WTC11 (cell line): ENCODE measurements at regions not wholly inside any gene's neighbourhood (a gene's known extent, or its start where the extent isn't known, plus 50 kb on each side); places are given as distances from the start of the nearest gene placed in this dataset.

Source experiments
- ATAC-seq: fragments of 200-7000 bp; cut with Tn5 transposase; 2 replicates; pipeline ENCODE4 v1.10.0; 2021; ENCODE audit warnings: mild to moderate bottlenecking, moderate library complexity
- CTCF ChIA-PET: fragments of 300-600 bp; sonication (Branson Sonifier 250); formaldehyde crosslinking; loops from one replicate; lab custom pipeline; 2021; ENCODE audit warnings: antibody characterized with exemption; lab: Charles Lee
- POLR2A ChIA-PET: fragments of 350-600 bp; sonication (Branson Sonifier 250); formaldehyde crosslinking; loops from one replicate; lab custom pipeline; 2021; ENCODE audit warnings: antibody characterized with exemption; lab: Charles Lee
- DNase-seq: peaks from one replicate; pipeline ENCODE4 v3.0.0; 2021; ENCODE audit warnings: low spot score
- H3K27ac Mint-ChIP-seq: 2 replicates; pipeline ENCODE4 v1.8.0; 2021; ENCODE audit warnings: mixed read lengths
- H3K27me3 Mint-ChIP-seq: 2 replicates; pipeline ENCODE4 v1.8.0; 2021; ENCODE audit warnings: low read depth, mild to moderate bottlenecking, moderate library complexity, mixed read lengths
- H3K36me3 Mint-ChIP-seq: 2 replicates; pipeline ENCODE4 v1.8.0; 2021; ENCODE audit warnings: mixed read lengths
- H3K4me1 Mint-ChIP-seq: 2 replicates; pipeline ENCODE4 v1.8.0; 2022; ENCODE audit warnings: mixed read lengths
- H3K4me3 Mint-ChIP-seq: 2 replicates; pipeline ENCODE4 v1.8.0; 2021; ENCODE audit warnings: mild to moderate bottlenecking, moderate library complexity, mixed read lengths
- H3K9me3 Mint-ChIP-seq: 2 replicates; pipeline ENCODE4 v1.8.0; 2021; ENCODE audit warnings: mixed read lengths
- AFF4 ChIP-seq: sonication (generic); formaldehyde crosslinking; IDR thresholded peaks from 2 replicates; pipeline ENCODE4 v1.8.1; 2023; ENCODE audit warnings: mild to moderate bottlenecking, missing genetic modification reagents, borderline replicate concordance
- CREB1 ChIP-seq: sonication (generic); formaldehyde crosslinking; IDR thresholded peaks from 2 replicates; pipeline ENCODE4 v1.8.0; 2023; ENCODE audit warnings: mild to moderate bottlenecking, missing genetic modification reagents
- CREM ChIP-seq: sonication (generic); formaldehyde crosslinking; IDR thresholded peaks from 2 replicates; pipeline ENCODE4 v1.8.1; 2022; ENCODE audit warnings: mild to moderate bottlenecking, missing genetic modification reagents, moderate library complexity
- E2F1 ChIP-seq: sonication (generic); formaldehyde crosslinking; IDR thresholded peaks from 2 replicates; pipeline ENCODE4 v1.8.0; 2022; ENCODE audit warnings: mild to moderate bottlenecking, missing genetic modification reagents
- ESRRA ChIP-seq: sonication (generic); formaldehyde crosslinking; IDR thresholded peaks from 2 replicates; pipeline ENCODE4 v1.8.1; 2022; ENCODE audit warnings: mild to moderate bottlenecking, missing genetic modification reagents, borderline replicate concordance
- FOXJ3 ChIP-seq: sonication (generic); formaldehyde crosslinking; IDR thresholded peaks from 2 replicates; pipeline ENCODE4 v1.9.0; 2021; ENCODE audit warnings: missing genetic modification reagents, mild to moderate bottlenecking, borderline replicate concordance
- FOXP4 ChIP-seq: sonication (generic); formaldehyde crosslinking; IDR thresholded peaks from 2 replicates; pipeline ENCODE4 v1.8.0; 2022; ENCODE audit warnings: mild to moderate bottlenecking, missing genetic modification reagents
- IRF2 ChIP-seq: sonication (generic); formaldehyde crosslinking; IDR thresholded peaks from 2 replicates; pipeline ENCODE4 v1.8.0; 2022; ENCODE audit warnings: low read depth, missing genetic modification reagents, borderline replicate concordance
- KAT7 ChIP-seq: sonication (generic); formaldehyde crosslinking; IDR thresholded peaks from 2 replicates; pipeline ENCODE4 v1.8.1; 2023; ENCODE audit warnings: missing genetic modification reagents, mild to moderate bottlenecking, borderline replicate concordance
- NFYB ChIP-seq: sonication (generic); formaldehyde crosslinking; conservative IDR thresholded peaks from 2 replicates; pipeline ENCODE4 v1.8.0; 2022; ENCODE audit warnings: low read depth, missing genetic modification reagents
- NR3C1 ChIP-seq: sonication (generic); formaldehyde crosslinking; conservative IDR thresholded peaks from 2 replicates; pipeline ENCODE4 v1.8.1; 2023; ENCODE audit warnings: low read depth, mild to moderate bottlenecking, missing genetic modification reagents
- RORB ChIP-seq: fragments of 250-450 bp; sonication (Bioruptor Pico); IDR thresholded peaks from 2 replicates; pipeline ENCODE4 v1.9.0; 2021; ENCODE audit warnings: mild to moderate bottlenecking
- TCF7 ChIP-seq: sonication (generic); formaldehyde crosslinking; IDR thresholded peaks from 2 replicates; pipeline ENCODE4 v1.8.0; 2022; ENCODE audit warnings: mild to moderate bottlenecking, low read depth, missing genetic modification reagents, moderate library complexity
- TEAD4 ChIP-seq: sonication (generic); formaldehyde crosslinking; IDR thresholded peaks from 2 replicates; pipeline ENCODE4 v1.8.0; 2022; ENCODE audit warnings: mild to moderate bottlenecking, missing genetic modification reagents
- ZBTB21 ChIP-seq: sonication (generic); formaldehyde crosslinking; IDR thresholded peaks from 2 replicates; pipeline ENCODE4 v1.8.1; 2023; ENCODE audit warnings: mild to moderate bottlenecking, missing genetic modification reagents, borderline replicate concordance
- ZNF416 ChIP-seq: fragments of 250-450 bp; sonication (Bioruptor Pico); IDR thresholded peaks from 2 replicates; pipeline ENCODE4 v1.9.0; 2021; ENCODE audit warnings: mild to moderate bottlenecking, inconsistent platforms
- ZNF512 ChIP-seq: sonication (generic); formaldehyde crosslinking; IDR thresholded peaks from 2 replicates; pipeline ENCODE4 v1.8.1; 2022; ENCODE audit warnings: missing genetic modification reagents, borderline replicate concordance
- ZNF671 ChIP-seq: fragments of 250-450 bp; sonication (Bioruptor Pico); IDR thresholded peaks from 2 replicates; pipeline ENCODE4 v1.8.0; 2021; ENCODE audit warnings: mild to moderate bottlenecking
- TF ChIP-seq, protein P1 (sequence below): sonication (generic); formaldehyde crosslinking; conservative IDR thresholded peaks from 2 replicates; pipeline ENCODE4 v1.8.1; 2022; ENCODE audit warnings: mild to moderate bottlenecking, missing genetic modification reagents
- TF ChIP-seq, protein P2 (sequence below): sonication (generic); formaldehyde crosslinking; IDR thresholded peaks from 2 replicates; pipeline ENCODE4 v1.8.1; 2023; ENCODE audit warnings: mild to moderate bottlenecking, moderate library complexity, missing genetic modification reagents
- TF ChIP-seq, protein P3 (sequence below): fragments of 250-450 bp; sonication (Bioruptor Pico); IDR thresholded peaks from 2 replicates; pipeline ENCODE4 v1.9.0; 2021; ENCODE audit warnings: mild to moderate bottlenecking
- TF ChIP-seq, protein P4 (sequence below): sonication (generic); formaldehyde crosslinking; IDR thresholded peaks from 2 replicates; pipeline ENCODE4 v1.8.1; 2023; ENCODE audit warnings: mild to moderate bottlenecking, missing genetic modification reagents, moderate library complexity

DNA sequence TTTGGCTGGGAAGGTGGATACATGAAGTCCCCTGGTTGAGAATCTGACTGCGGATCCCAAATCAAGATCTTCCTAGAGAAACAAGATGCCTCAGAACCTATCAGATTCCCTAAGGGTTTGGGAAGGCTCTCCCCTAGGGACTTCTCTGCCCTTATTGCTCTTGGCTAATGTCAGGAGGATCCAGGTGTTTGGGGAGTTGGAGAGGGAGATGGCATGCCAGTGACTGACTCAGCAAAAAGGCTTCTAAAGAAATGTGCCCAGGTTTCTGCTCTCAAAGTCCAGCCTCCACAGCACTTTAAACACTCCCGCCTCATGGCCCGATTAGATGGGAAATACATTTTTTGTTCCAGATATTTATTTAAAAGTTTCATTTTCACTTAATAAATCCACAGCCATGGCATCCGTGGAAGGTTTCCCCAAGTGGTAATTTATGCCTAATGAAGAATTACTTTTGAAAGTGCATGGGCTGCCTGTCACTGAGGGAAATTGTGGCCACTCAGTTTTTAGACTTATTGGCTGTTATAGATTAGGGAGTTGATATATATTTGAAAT is 156.4 kb downstream of the OSR1 start (continued):
- TF ChIP-seq, protein P1, sequence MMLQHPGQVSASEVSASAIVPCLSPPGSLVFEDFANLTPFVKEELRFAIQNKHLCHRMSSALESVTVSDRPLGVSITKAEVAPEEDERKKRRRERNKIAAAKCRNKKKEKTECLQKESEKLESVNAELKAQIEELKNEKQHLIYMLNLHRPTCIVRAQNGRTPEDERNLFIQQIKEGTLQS (CRISPR knock-in tag) = no peak
- TF ChIP-seq RORB (CRISPR knock-in tag) (no peak), CREB1 (CRISPR knock-in tag) (no peak), FOXP4 (CRISPR knock-in tag) (no peak), AFF4 (no peak), ESRRA (no peak), NR3C1 (CRISPR knock-in tag) (no peak), IRF2 (CRISPR knock-in tag) (no peak)
- TF ChIP-seq, protein P2, sequence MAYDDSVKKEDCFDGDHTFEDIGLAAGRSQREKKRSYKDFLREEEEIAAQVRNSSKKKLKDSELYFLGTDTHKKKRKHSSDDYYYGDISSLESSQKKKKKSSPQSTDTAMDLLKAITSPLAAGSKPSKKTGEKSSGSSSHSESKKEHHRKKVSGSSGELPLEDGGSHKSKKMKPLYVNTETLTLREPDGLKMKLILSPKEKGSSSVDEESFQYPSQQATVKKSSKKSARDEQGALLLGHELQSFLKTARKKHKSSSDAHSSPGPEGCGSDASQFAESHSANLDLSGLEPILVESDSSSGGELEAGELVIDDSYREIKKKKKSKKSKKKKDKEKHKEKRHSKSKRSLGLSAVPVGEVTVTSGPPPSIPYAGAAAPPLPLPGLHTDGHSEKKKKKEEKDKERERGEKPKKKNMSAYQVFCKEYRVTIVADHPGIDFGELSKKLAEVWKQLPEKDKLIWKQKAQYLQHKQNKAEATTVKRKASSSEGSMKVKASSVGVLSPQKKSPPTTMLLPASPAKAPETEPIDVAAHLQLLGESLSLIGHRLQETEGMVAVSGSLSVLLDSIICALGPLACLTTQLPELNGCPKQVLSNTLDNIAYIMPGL = no peak
- TF ChIP-seq, protein P3, sequence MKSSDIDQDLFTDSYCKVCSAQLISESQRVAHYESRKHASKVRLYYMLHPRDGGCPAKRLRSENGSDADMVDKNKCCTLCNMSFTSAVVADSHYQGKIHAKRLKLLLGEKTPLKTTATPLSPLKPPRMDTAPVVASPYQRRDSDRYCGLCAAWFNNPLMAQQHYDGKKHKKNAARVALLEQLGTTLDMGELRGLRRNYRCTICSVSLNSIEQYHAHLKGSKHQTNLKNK (CRISPR knock-in tag) = no peak
- TF ChIP-seq, protein P4, sequence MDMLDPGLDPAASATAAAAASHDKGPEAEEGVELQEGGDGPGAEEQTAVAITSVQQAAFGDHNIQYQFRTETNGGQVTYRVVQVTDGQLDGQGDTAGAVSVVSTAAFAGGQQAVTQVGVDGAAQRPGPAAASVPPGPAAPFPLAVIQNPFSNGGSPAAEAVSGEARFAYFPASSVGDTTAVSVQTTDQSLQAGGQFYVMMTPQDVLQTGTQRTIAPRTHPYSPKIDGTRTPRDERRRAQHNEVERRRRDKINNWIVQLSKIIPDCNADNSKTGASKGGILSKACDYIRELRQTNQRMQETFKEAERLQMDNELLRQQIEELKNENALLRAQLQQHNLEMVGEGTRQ (CRISPR knock-in tag) = no peak

DNA sequence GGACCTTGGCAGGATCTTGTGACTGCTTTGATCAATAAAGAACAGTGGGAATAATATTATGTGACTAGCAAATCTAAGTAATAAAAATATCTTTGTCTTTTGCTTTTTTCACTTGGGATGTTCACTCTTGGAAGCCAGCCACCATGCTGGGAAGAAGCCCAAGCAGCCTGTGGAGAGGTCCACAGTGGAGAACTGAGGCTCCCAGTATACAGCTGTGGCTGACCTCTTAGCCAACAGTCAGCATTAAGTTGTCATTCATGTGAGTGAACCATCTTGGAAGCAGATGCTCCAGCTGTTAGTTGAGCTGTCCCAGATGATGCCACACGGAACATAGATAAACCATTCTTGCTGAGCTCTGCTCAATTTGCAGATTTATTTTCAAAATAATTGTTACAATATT is 160.0 kb downstream of the OSR1 start:
- CTCF ChIA-PET = no interaction called here
- Mint-ChIP-seq H3K27me3 (no peaks in the 10 kb centered on the region), H3K9me3 (no peaks in the 10 kb centered on the region), H3K27ac (no peak overlapping the region), H3K4me3 (no peak overlapping the region), H3K36me3 (no peaks in the 10 kb centered on the region), H3K4me1 (no peaks in the 10 kb centered on the region)
- POLR2A ChIA-PET = no interaction called here
- no peak for ATAC-seq
- no peak for DNase-seq
- no peak for TF ChIP-seq CREM (CRISPR knock-in tag)
- no peak for TF ChIP-seq KAT7 (CRISPR knock-in tag)
- no peak for TF ChIP-seq TEAD4 (CRISPR knock-in tag)
- TF ChIP-seq ZNF671 (CRISPR knock-in tag) = no peak
- TF ChIP-seq TCF7 (CRISPR knock-in tag) = no peak
- TF ChIP-seq ZNF416 = no peak
- no peak for TF ChIP-seq NFYB (CRISPR knock-in tag)
- TF ChIP-seq NR3C1 (CRISPR knock-in tag) = no peak
- TF ChIP-seq E2F1 = no peak
- TF ChIP-seq, protein P4 (CRISPR knock-in tag) = no peak
- no peak for TF ChIP-seq FOXJ3
- TF ChIP-seq, protein P1 (CRISPR knock-in tag) = no peak
- no peak for TF ChIP-seq ZBTB21 (CRISPR knock-in tag)
- no peak for TF ChIP-seq ZNF512 (CRISPR knock-in tag)
